ENCODE measurements at regions not wholly inside any gene's neighbourhood (a gene's known extent, or its start where the extent isn't known, plus 50 kb on each side); places are given as distances from the start of the nearest gene placed in this dataset.

- H3K27me3 ChIP-seq (ENCODE audit: insufficient read depth, poor library complexity, severe bottlenecking) = no peaks in the 10 kb centered on the region
- H3K36me3 ChIP-seq (ENCODE audit: low read depth) = no peaks in the 10 kb centered on the region
- H3K4me1 ChIP-seq (ENCODE audit: insufficient read depth, poor library complexity, severe bottlenecking) = no peaks in the 10 kb centered on the region
- ATAC-seq (ENCODE audit: low read depth) (no peak), DNase-seq (ENCODE audit: low spot score) (no peak)
- no peak overlapping the region for H3K4me3 ChIP-seq (ENCODE audit: severe bottlenecking)
- no peaks in the 10 kb centered on the region for H3K9me3 ChIP-seq (ENCODE audit: severe bottlenecking)
- no peak for TF ChIP-seq CTCF (IDR thresholded peaks at IDR 0.05; ENCODE audit: poor library complexity, severe bottlenecking)
- H3K27ac ChIP-seq (ENCODE audit: poor library complexity, severe bottlenecking) = no peak overlapping the region
Observed at GRCh38 chr20:57943950-57944349, 234.1 kb upstream of the PMEPA1 start.

- no peak overlapping the region for H3K27ac ChIP-seq (ENCODE audit: poor library complexity, severe bottlenecking)
- no peaks in the 10 kb centered on the region for H3K4me1 ChIP-seq (ENCODE audit: insufficient read depth, poor library complexity, severe bottlenecking)
- TF ChIP-seq CTCF (IDR thresholded peaks at IDR 0.05; ENCODE audit: poor library complexity, severe bottlenecking) = no peak
- ATAC-seq (ENCODE audit: low read depth) = no peak
- H3K36me3 ChIP-seq (ENCODE audit: low read depth) = no peaks in the 10 kb centered on the region
- no peak overlapping the region for H3K4me3 ChIP-seq (ENCODE audit: severe bottlenecking)
- H3K9me3 ChIP-seq (ENCODE audit: severe bottlenecking) = no peaks in the 10 kb centered on the region
- H3K27me3 ChIP-seq (ENCODE audit: insufficient read depth, poor library complexity, severe bottlenecking) = no peaks in the 10 kb centered on the region
- no peak for DNase-seq (ENCODE audit: low spot score)
Observed at GRCh38 chr20:57943291-57943690, 233.5 kb upstream of the PMEPA1 start.

- Histone ChIP-seq H3K27ac (ENCODE audit: poor library complexity, severe bottlenecking) (no peak overlapping the region), H3K4me1 (ENCODE audit: insufficient read depth, poor library complexity, severe bottlenecking) (no peaks in the 10 kb centered on the region), H3K27me3 (ENCODE audit: insufficient read depth, poor library complexity, severe bottlenecking) (no peaks in the 10 kb centered on the region), H3K4me3 (ENCODE audit: severe bottlenecking) (no peak overlapping the region), H3K9me3 (ENCODE audit: severe bottlenecking) (no peaks in the 10 kb centered on the region), H3K36me3 (ENCODE audit: low read depth) (no peaks in the 10 kb centered on the region)
- TF ChIP-seq CTCF (IDR thresholded peaks at IDR 0.05; ENCODE audit: poor library complexity, severe bottlenecking) = no peak
- ATAC-seq (ENCODE audit: low read depth) = peak; percentile 55
- DNase-seq (ENCODE audit: low spot score) = no peak
Observed at GRCh38 chr20:57941604-57942381, 232.0 kb upstream of the PMEPA1 start.

GRCh38 chr20:57940868-57941522 is 231.2 kb upstream of the PMEPA1 start:
- Histone ChIP-seq H3K27me3 (ENCODE audit: insufficient read depth, poor library complexity, severe bottlenecking) (no peaks in the 10 kb centered on the region), H3K36me3 (ENCODE audit: low read depth) (no peaks in the 10 kb centered on the region), H3K4me1 (ENCODE audit: insufficient read depth, poor library complexity, severe bottlenecking) (no peaks in the 10 kb centered on the region), H3K9me3 (ENCODE audit: severe bottlenecking) (no peaks in the 10 kb centered on the region), H3K27ac (ENCODE audit: poor library complexity, severe bottlenecking) (no peak overlapping the region), H3K4me3 (ENCODE audit: severe bottlenecking) (no peak overlapping the region)
- ATAC-seq (ENCODE audit: low read depth) (no peak), DNase-seq (ENCODE audit: low spot score) (no peak)
- TF ChIP-seq CTCF (IDR thresholded peaks at IDR 0.05; ENCODE audit: poor library complexity, severe bottlenecking) = no peak

GRCh38 chr20:57940376-57940775 is 230.6 kb upstream of the PMEPA1 start:
- Histone ChIP-seq H3K4me3 (ENCODE audit: severe bottlenecking) (no peak overlapping the region), H3K9me3 (ENCODE audit: severe bottlenecking) (no peaks in the 10 kb centered on the region), H3K4me1 (ENCODE audit: insufficient read depth, poor library complexity, severe bottlenecking) (no peaks in the 10 kb centered on the region), H3K27me3 (ENCODE audit: insufficient read depth, poor library complexity, severe bottlenecking) (no peaks in the 10 kb centered on the region), H3K36me3 (ENCODE audit: low read depth) (no peaks in the 10 kb centered on the region), H3K27ac (ENCODE audit: poor library complexity, severe bottlenecking) (no peak overlapping the region)
- DNase-seq (ENCODE audit: low spot score) (no peak), ATAC-seq (ENCODE audit: low read depth) (no peak)
- no peak for TF ChIP-seq CTCF (IDR thresholded peaks at IDR 0.05; ENCODE audit: poor library complexity, severe bottlenecking)

Data from RWPE2 (cell line).